PFSK-1 (cell line): ENCODE measurements at regions not wholly inside any gene's neighbourhood (a gene's known extent, or its start where the extent isn't known, plus 50 kb on each side); places are given as distances from the start of the nearest gene placed in this dataset.

ENCODE experiments used
- FOXP2 ChIP-seq: optimal IDR thresholded peaks from 2 replicates; pipeline ENCODE3; 2011; ENCODE audit warnings: borderline replicate concordance, control low read depth, inconsistent platforms; ENCODE audit not compliant: insufficient read depth; ENCODE audit errors: extremely low read length, extremely low read depth
- POLR2AphosphoS5 ChIP-seq: IDR thresholded peaks from 2 replicates; pipeline ENCODE4 v1.6.1; 2012; ENCODE audit warnings: low read depth, mild to moderate bottlenecking, control low read depth, low read length, moderate library complexity
- SIN3A ChIP-seq: IDR thresholded peaks from 2 replicates; pipeline ENCODE4 v1.6.1; 2012; ENCODE audit warnings: mild to moderate bottlenecking, low read length, moderate library complexity, borderline replicate concordance; ENCODE audit not compliant: insufficient read depth
- TAF1 ChIP-seq: IDR thresholded peaks from 2 replicates; pipeline ENCODE4 v1.6.1; 2012; ENCODE audit warnings: low read length, control low read depth, borderline replicate concordance; ENCODE audit not compliant: insufficient read depth
- TF ChIP-seq, protein P1 (sequence below), 2 experiments: IDR thresholded peaks; 2 replicates each; pipeline versions ENCODE4 v1.6.1 to v1.8.0; 2011 to 2012; ENCODE audit warnings: low read depth in 2 of 2, low read length in 2 of 2, control low read depth in 1 of 2, inconsistent platforms in 1 of 2, mild to moderate bottlenecking in 1 of 2, moderate library complexity in 1 of 2; ENCODE audit not compliant: insufficient read depth in 1 of 2

- TF ChIP-seq FOXP2 (no peak), TAF1 (no peak), POLR2AphosphoS5 (no peak), SIN3A (no peak)
- TF ChIP-seq, protein P1, sequence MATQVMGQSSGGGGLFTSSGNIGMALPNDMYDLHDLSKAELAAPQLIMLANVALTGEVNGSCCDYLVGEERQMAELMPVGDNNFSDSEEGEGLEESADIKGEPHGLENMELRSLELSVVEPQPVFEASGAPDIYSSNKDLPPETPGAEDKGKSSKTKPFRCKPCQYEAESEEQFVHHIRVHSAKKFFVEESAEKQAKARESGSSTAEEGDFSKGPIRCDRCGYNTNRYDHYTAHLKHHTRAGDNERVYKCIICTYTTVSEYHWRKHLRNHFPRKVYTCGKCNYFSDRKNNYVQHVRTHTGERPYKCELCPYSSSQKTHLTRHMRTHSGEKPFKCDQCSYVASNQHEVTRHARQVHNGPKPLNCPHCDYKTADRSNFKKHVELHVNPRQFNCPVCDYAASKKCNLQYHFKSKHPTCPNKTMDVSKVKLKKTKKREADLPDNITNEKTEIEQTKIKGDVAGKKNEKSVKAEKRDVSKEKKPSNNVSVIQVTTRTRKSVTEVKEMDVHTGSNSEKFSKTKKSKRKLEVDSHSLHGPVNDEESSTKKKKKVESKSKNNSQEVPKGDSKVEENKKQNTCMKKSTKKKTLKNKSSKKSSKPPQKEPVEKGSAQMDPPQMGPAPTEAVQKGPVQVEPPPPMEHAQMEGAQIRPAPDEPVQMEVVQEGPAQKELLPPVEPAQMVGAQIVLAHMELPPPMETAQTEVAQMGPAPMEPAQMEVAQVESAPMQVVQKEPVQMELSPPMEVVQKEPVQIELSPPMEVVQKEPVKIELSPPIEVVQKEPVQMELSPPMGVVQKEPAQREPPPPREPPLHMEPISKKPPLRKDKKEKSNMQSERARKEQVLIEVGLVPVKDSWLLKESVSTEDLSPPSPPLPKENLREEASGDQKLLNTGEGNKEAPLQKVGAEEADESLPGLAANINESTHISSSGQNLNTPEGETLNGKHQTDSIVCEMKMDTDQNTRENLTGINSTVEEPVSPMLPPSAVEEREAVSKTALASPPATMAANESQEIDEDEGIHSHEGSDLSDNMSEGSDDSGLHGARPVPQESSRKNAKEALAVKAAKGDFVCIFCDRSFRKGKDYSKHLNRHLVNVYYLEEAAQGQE (IDR thresholded peaks at IDR 0.05; ENCODE audit: insufficient read depth in 1 of 2, low read depth in 2 of 2, low read length in 2 of 2): no peak
Measured at GRCh38 chr20:47925593-47925992, 140.3 kb upstream of the SULF2 start.

DNA sequence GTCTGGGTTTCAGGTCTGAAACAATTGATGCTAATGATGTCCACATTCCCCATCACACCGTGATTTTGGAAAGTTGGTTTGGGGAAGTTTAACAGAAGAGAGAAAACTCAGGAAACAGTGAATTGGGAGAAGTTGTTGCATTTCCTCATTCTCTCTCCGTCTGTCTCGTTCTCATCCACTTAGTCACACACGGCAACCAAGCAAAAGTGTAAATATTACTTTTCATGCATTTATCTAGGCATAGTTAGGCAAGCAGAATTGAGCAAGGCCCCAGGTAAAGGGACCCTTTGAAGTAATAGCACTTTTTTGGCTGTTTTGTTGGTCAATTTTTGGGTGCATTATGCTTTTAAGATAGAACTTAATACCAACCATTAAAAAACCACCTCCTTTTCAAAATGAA lies 137.0 kb upstream of the SULF2 start:
- TF ChIP-seq SIN3A: no peak
- TF ChIP-seq POLR2AphosphoS5: no peak
- TF ChIP-seq TAF1: no peak
- TF ChIP-seq, protein P1 (IDR thresholded peaks at IDR 0.05; ENCODE audit: insufficient read depth in 1 of 2, low read depth in 2 of 2, low read length in 2 of 2): no peak
- TF ChIP-seq FOXP2: no peak

- TF ChIP-seq, protein P1 (IDR thresholded peaks at IDR 0.05; ENCODE audit: insufficient read depth in 1 of 2, low read depth in 2 of 2, low read length in 2 of 2): no peak
- TF ChIP-seq POLR2AphosphoS5 (no peak), SIN3A (no peak), FOXP2 (no peak), TAF1 (no peak)
Measured at GRCh38 chr20:47921408-47921807, 136.1 kb upstream of the SULF2 start.

DNA sequence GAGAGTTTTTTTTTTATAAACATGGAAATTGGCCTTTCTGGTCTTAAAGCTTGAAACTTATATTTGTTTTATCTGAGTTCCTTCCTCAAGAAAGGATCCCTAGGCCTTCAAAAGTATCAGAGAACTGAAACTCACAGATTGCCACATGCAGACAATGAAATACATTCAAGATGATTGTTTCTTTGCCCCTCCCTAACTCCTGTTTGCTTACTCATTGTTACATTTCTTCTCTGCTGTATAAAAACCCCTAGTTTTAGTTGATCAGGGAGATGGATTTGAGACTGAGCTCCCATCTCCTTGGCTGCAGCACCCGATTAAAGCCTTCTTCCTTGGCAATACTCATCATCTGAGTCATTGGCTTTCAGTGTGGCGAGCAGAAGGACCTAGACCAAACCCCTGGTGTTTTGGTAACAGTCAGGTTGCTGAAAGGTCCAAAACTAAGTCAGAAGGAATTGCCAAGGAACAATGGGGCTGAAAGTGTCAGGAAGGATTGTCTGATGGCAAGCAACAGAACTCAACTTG lies 132.3 kb upstream of the SULF2 start:
- TF ChIP-seq POLR2AphosphoS5 (no peak), FOXP2 (no peak), TAF1 (no peak), SIN3A (no peak)
- TF ChIP-seq, protein P1 (IDR thresholded peaks at IDR 0.05; ENCODE audit: insufficient read depth in 1 of 2, low read depth in 2 of 2, low read length in 2 of 2): no peak

GRCh38 chr20:47915495-47915894 lies 130.2 kb upstream of the SULF2 start:
- TF ChIP-seq FOXP2 (no peak), POLR2AphosphoS5 (no peak), TAF1 (no peak), SIN3A (no peak)
- TF ChIP-seq, protein P1 (IDR thresholded peaks at IDR 0.05; ENCODE audit: insufficient read depth in 1 of 2, low read depth in 2 of 2, low read length in 2 of 2): no peak
